ENCODE measurements at regions not wholly inside any gene's neighbourhood (a gene's known extent, or its start where the extent isn't known, plus 50 kb on each side); places are given as distances from the start of the nearest gene placed in this dataset.

- TF ChIP-seq TAF1 (IDR thresholded peaks at IDR 0.05; ENCODE audit: borderline replicate concordance, insufficient read depth, low read length), result no peak
- no peak for TF ChIP-seq REST (IDR thresholded peaks at IDR 0.05; ENCODE audit: insufficient read depth in 1 of 2, low read depth in 2 of 2, low read length in 2 of 2)
- no peak for TF ChIP-seq SIN3A (IDR thresholded peaks at IDR 0.05; ENCODE audit: borderline replicate concordance, insufficient read depth, low read length)
These were observed 185.5 kb downstream of the CEP135 start for GRCh38 chr4:56134266-56134665.
